Panc1 (cell line): ENCODE measurements at regions not wholly inside any gene's neighbourhood (a gene's known extent, or its start where the extent isn't known, plus 50 kb on each side); places are given as distances from the start of the nearest gene placed in this dataset.

Experiments
- ATAC-seq: fragments of 200-7000 bp; cut with Tn5 transposase; 2 replicates; pipeline ENCODE4 v1.9.1; 2020; ENCODE audit warnings: mild to moderate bottlenecking, moderate library complexity
- BruUV-seq: library from RNA; stranded (reverse); fragments of 400-500 nt; replicated peaks from 2 replicates; lab custom pipeline; 2021; lab: Mats Ljungman, UMichigan
- CTCF ChIA-PET: fragments of 300-600 bp; sonication (Branson Sonifier 250); formaldehyde crosslinking; loops from one replicate; lab custom pipeline; 2022; ENCODE audit warnings: antibody characterized with exemption; lab: Charles Lee
- POLR2A ChIA-PET: fragments of 300-600 bp; sonication (Branson Sonifier 250); formaldehyde crosslinking; loops from one replicate; lab custom pipeline; 2022; ENCODE audit warnings: antibody characterized with exemption; lab: Charles Lee
- DNase-seq: peaks from one replicate; pipeline ENCODE4 v3.0.0-alpha.2; 2010; ENCODE audit warnings: low read depth, low spot score
- H3K27ac ChIP-seq: 2 replicates; pipeline ENCODE4 v1.5.1; 2011; ENCODE audit warnings: mild to moderate bottlenecking, low read length, inconsistent platforms
- H3K27me3 ChIP-seq: fragments of 200-500 bp; sonication (Bioruptor generic); 2 replicates; pipeline ENCODE4 v1.6.0; 2014; ENCODE audit warnings: low read length, inconsistent platforms; ENCODE audit not compliant: control insufficient read depth, insufficient read depth
- H3K36me3 ChIP-seq: fragments of 200-500 bp; sonication (Bioruptor generic); 2 replicates; pipeline ENCODE4 v1.5.1; 2014; ENCODE audit warnings: inconsistent platforms, mild to moderate bottlenecking, low read length, moderate library complexity; ENCODE audit not compliant: control insufficient read depth, insufficient read depth
- H3K4me1 ChIP-seq: 2 replicates; pipeline ENCODE4 v1.5.1; 2011; ENCODE audit warnings: inconsistent platforms, mild to moderate bottlenecking, low read length, moderate library complexity; ENCODE audit not compliant: control insufficient read depth, insufficient read depth
- H3K4me3 ChIP-seq, 2 experiments: 2 replicates each; pipeline ENCODE4 v1.5.1; 2011 to 2012; ENCODE audit warnings: low read depth in 2 of 2, low read length in 2 of 2, mild to moderate bottlenecking in 2 of 2, inconsistent platforms in 1 of 2, moderate library complexity in 1 of 2
- H3K9me3 ChIP-seq: fragments of 200-500 bp; sonication (Bioruptor generic); 2 replicates; pipeline ENCODE4 v1.5.1; 2014; ENCODE audit warnings: low read depth, mild to moderate bottlenecking, inconsistent platforms, low read length, moderate library complexity; ENCODE audit not compliant: control insufficient read depth, insufficient read depth
- POLR2AphosphoS5 ChIP-seq: IDR thresholded peaks from 2 replicates; pipeline ENCODE4 v1.6.1; 2012; ENCODE audit warnings: mild to moderate bottlenecking, low read depth, low read length, moderate library complexity
- SIN3A ChIP-seq: IDR thresholded peaks from 2 replicates; pipeline ENCODE4 v1.6.1; 2012; ENCODE audit warnings: low read depth, mild to moderate bottlenecking, low read length, moderate library complexity, borderline replicate concordance; ENCODE audit not compliant: insufficient read depth
- TCF7L2 ChIP-seq: IDR thresholded peaks from 2 replicates; pipeline ENCODE4 v1.6.1; 2011; ENCODE audit warnings: mild to moderate bottlenecking, low read depth, low read length, inconsistent platforms
- in situ Hi-C: cut with HindIII; loops from 2 replicates; pipeline ENCODE4 v1.10.0; 2016; ENCODE audit warnings: low sequenced_read_pairs, low pct_unique_long_range_greater_than_20kb
- intact Hi-C: fragments of 100-400 bp; cut with micrococcal nuclease; formaldehyde crosslinking; loops from one replicate; pipeline ENCODE4 v1.10.0; 2022; ENCODE audit not compliant: unreplicated experiment
- TF ChIP-seq, protein P1 (sequence below), 2 experiments: IDR thresholded peaks; 2 replicates each; pipeline ENCODE4 v1.6.1; 2011 to 2012; ENCODE audit warnings: low read depth in 2 of 2, control low read depth in 1 of 2, low read length in 1 of 2, mild to moderate bottlenecking in 1 of 2, moderate library complexity in 1 of 2; ENCODE audit not compliant: insufficient read depth in 1 of 2
- TF ChIP-seq, protein P2 (sequence below): fragments of 450-650 bp; IDR thresholded peaks from 2 replicates; pipeline ENCODE4 v1.5.1; 2017; ENCODE audit warnings: mild to moderate bottlenecking

GRCh38 chr22:44419429-44419828 lies 78.6 kb downstream of the RTL6 start:
- Histone ChIP-seq H3K27me3 (no peaks in the 10 kb centered on the region; the same call in 1 of the 2 replicates), H3K4me1 (no peaks in the 10 kb centered on the region), H3K9me3 (no peaks in the 10 kb centered on the region), H3K36me3 (no peaks in the 10 kb centered on the region), H3K27ac (no peak overlapping the region), H3K4me3 (no peak overlapping the region)
- TF ChIP-seq, protein P1, sequence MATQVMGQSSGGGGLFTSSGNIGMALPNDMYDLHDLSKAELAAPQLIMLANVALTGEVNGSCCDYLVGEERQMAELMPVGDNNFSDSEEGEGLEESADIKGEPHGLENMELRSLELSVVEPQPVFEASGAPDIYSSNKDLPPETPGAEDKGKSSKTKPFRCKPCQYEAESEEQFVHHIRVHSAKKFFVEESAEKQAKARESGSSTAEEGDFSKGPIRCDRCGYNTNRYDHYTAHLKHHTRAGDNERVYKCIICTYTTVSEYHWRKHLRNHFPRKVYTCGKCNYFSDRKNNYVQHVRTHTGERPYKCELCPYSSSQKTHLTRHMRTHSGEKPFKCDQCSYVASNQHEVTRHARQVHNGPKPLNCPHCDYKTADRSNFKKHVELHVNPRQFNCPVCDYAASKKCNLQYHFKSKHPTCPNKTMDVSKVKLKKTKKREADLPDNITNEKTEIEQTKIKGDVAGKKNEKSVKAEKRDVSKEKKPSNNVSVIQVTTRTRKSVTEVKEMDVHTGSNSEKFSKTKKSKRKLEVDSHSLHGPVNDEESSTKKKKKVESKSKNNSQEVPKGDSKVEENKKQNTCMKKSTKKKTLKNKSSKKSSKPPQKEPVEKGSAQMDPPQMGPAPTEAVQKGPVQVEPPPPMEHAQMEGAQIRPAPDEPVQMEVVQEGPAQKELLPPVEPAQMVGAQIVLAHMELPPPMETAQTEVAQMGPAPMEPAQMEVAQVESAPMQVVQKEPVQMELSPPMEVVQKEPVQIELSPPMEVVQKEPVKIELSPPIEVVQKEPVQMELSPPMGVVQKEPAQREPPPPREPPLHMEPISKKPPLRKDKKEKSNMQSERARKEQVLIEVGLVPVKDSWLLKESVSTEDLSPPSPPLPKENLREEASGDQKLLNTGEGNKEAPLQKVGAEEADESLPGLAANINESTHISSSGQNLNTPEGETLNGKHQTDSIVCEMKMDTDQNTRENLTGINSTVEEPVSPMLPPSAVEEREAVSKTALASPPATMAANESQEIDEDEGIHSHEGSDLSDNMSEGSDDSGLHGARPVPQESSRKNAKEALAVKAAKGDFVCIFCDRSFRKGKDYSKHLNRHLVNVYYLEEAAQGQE (IDR thresholded peaks at IDR 0.05; ENCODE audit: insufficient read depth in 1 of 2, low read depth in 2 of 2, low read length in 1 of 2): no peak
- TF ChIP-seq, protein P2, sequence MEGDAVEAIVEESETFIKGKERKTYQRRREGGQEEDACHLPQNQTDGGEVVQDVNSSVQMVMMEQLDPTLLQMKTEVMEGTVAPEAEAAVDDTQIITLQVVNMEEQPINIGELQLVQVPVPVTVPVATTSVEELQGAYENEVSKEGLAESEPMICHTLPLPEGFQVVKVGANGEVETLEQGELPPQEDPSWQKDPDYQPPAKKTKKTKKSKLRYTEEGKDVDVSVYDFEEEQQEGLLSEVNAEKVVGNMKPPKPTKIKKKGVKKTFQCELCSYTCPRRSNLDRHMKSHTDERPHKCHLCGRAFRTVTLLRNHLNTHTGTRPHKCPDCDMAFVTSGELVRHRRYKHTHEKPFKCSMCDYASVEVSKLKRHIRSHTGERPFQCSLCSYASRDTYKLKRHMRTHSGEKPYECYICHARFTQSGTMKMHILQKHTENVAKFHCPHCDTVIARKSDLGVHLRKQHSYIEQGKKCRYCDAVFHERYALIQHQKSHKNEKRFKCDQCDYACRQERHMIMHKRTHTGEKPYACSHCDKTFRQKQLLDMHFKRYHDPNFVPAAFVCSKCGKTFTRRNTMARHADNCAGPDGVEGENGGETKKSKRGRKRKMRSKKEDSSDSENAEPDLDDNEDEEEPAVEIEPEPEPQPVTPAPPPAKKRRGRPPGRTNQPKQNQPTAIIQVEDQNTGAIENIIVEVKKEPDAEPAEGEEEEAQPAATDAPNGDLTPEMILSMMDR: no peak
- TF ChIP-seq TCF7L2 (no peak), POLR2AphosphoS5 (no peak), SIN3A (no peak)
- ChIA-PET POLR2A (no interaction called here), CTCF (no interaction called here)
- ATAC-seq (no peak), DNase-seq (no peak)
- intact Hi-C loops: no loop called here
- no TSS peak for BruUV-seq
- in situ Hi-C loops: no loop called here

GRCh38 chr22:44413211-44413610 lies 84.8 kb downstream of the RTL6 start:
- no peaks in the 10 kb centered on the region for H3K9me3 ChIP-seq
- no peaks in the 10 kb centered on the region; the same call in 1 of the 2 replicates for H3K27me3 ChIP-seq
- DNase-seq (no peak), ATAC-seq (no peak)
- intact Hi-C loops (no loop called here), in situ Hi-C loops (no loop called here)
- H3K36me3 ChIP-seq: no peaks in the 10 kb centered on the region
- ChIA-PET POLR2A (no interaction called here), CTCF (no interaction called here)
- H3K27ac ChIP-seq: no peak overlapping the region
- TF ChIP-seq POLR2AphosphoS5 (no peak), SIN3A (no peak), TCF7L2 (no peak)
- TF ChIP-seq, protein P2: no peak
- TF ChIP-seq, protein P1 (IDR thresholded peaks at IDR 0.05; ENCODE audit: insufficient read depth in 1 of 2, low read depth in 2 of 2, low read length in 1 of 2): no peak
- no peak overlapping the region for H3K4me3 ChIP-seq
- BruUV-seq: no TSS peak
- no peaks in the 10 kb centered on the region for H3K4me1 ChIP-seq
